Common myeloid progenitor, CD34-positive (primary cell): ENCODE measurements at regions not wholly inside any gene's neighbourhood (a gene's known extent, or its start where the extent isn't known, plus 50 kb on each side); places are given as distances from the start of the nearest gene placed in this dataset.

Source experiments
- CTCF ChIA-PET: fragments of 350-600 bp; sonication (Branson Sonifier 250); formaldehyde crosslinking; loops from one replicate; lab custom pipeline; 2021; ENCODE audit warnings: antibody characterized with exemption; lab: Charles Lee
- POLR2A ChIA-PET: fragments of 350-600 bp; sonication (Branson Sonifier 250); formaldehyde crosslinking; loops from one replicate; lab custom pipeline; 2021; ENCODE audit warnings: antibody characterized with exemption; lab: Charles Lee
- DNase-seq, 3 donors: peaks; one replicate each; pipeline versions ENCODE4 v3.0.0 to v3.0.0-alpha.2; 2013
- H3K27ac ChIP-seq, 2 experiments: 1 replicate in 1 of 2; 2 replicates in 1 of 2; pipeline ENCODE4 v1.7.0; 2013; ENCODE audit warnings: inconsistent platforms in 2 of 2, low read length in 2 of 2, mild to moderate bottlenecking in 2 of 2, low read depth in 1 of 2, moderate library complexity in 1 of 2; ENCODE audit not compliant: severe bottlenecking in 2 of 2, insufficient read depth in 1 of 2, poor library complexity in 1 of 2
- H3K27me3 ChIP-seq, 5 experiments: replicated peaks in 2 of 5; 1 replicate in 3 of 5; 2 replicates in 2 of 5; pipeline versions ENCODE4 v1.6.1 to v1.7.0; 2013; ENCODE audit warnings: low read length in 4 of 5, mild to moderate bottlenecking in 2 of 5, moderate library complexity in 2 of 5, inconsistent platforms in 1 of 5; ENCODE audit not compliant: insufficient read depth in 5 of 5, control insufficient read depth in 4 of 5
- H3K36me3 ChIP-seq, 4 experiments: 1 replicate in 2 of 4; 2 replicates in 2 of 4; pipeline versions ENCODE4 v1.6.1 to v1.7.0; 2013; ENCODE audit warnings: low read length in 3 of 4, control low read depth in 1 of 4, mild to moderate bottlenecking in 1 of 4; ENCODE audit not compliant: control insufficient read depth in 4 of 4, insufficient read depth in 4 of 4
- H3K4me1 ChIP-seq, 4 experiments: 1 replicate in 3 of 4; 2 replicates in 1 of 4; pipeline versions ENCODE4 v1.6.1 to v1.7.1; 2013; ENCODE audit warnings: low read length in 3 of 4, mild to moderate bottlenecking in 3 of 4, control low read depth in 1 of 4, inconsistent platforms in 1 of 4, moderate library complexity in 1 of 4; ENCODE audit not compliant: control insufficient read depth in 4 of 4, insufficient read depth in 4 of 4; ENCODE audit errors: control extremely low read depth in 1 of 4
- H3K4me3 ChIP-seq, 7 experiments: 1 replicate in 4 of 7; 2 replicates in 3 of 7; pipeline versions ENCODE4 v1.5.1 to v1.7.0; 2013; ENCODE audit warnings: mild to moderate bottlenecking in 7 of 7, low read length in 6 of 7, moderate library complexity in 6 of 7, inconsistent platforms in 2 of 7, low read depth in 2 of 7, control low read depth in 1 of 7; ENCODE audit not compliant: insufficient read depth in 4 of 7, control insufficient read depth in 1 of 7; ENCODE audit errors: extremely low read depth in 1 of 7
- H3K9me3 ChIP-seq, 5 experiments: 1 replicate in 4 of 5; 2 replicates in 1 of 5; pipeline versions ENCODE4 v1.6.1 to v1.7.1; 2013; ENCODE audit warnings: low read length in 4 of 5, mild to moderate bottlenecking in 2 of 5, inconsistent platforms in 1 of 5, low read depth in 1 of 5, moderate library complexity in 1 of 5; ENCODE audit not compliant: control insufficient read depth in 4 of 5, insufficient read depth in 2 of 5; ENCODE audit errors: control extremely low read depth in 1 of 5
- WGBS: methylation state at CpG from one replicate; pipeline ENCODE4 v1.1.5; 2013; ENCODE audit not compliant: insufficient coverage; 5-methylcytosine and 5-hydroxymethylcytosine counted together

GRCh38 chr1:80506216-80506615, 1294.5 kb upstream of the ADGRL2 start:
- Histone ChIP-seq H3K4me1 (no peaks in the 10 kb centered on the region), H3K9me3 (no peaks in the 10 kb centered on the region), H3K36me3 (no peaks in the 10 kb centered on the region), H3K4me3 (no peak overlapping the region), H3K27ac (no peak overlapping the region), H3K27me3 (no peaks in the 10 kb centered on the region)
- ChIA-PET CTCF (no interaction called here), POLR2A (no interaction called here)
- WGBS: 100% methylated on average over 1 of the region's 2 CpGs
- DNase-seq: no peak

- Histone ChIP-seq H3K36me3 (no peaks in the 10 kb centered on the region), H3K9me3 (no peaks in the 10 kb centered on the region), H3K4me3 (no peak overlapping the region), H3K27ac (no peak overlapping the region), H3K4me1 (no peaks in the 10 kb centered on the region), H3K27me3 (no peaks in the 10 kb centered on the region)
- DNase-seq: no peak
- CTCF ChIA-PET: no interaction called here
- POLR2A ChIA-PET: no interaction called here
Observed at GRCh38 chr1:80498673-80499072, 1302.1 kb upstream of the ADGRL2 start.

- Histone ChIP-seq H3K36me3 (no peaks in the 10 kb centered on the region), H3K4me3 (no peak overlapping the region), H3K27me3 (no peaks in the 10 kb centered on the region), H3K4me1 (no peaks in the 10 kb centered on the region), H3K27ac (no peak overlapping the region), H3K9me3 (no peaks in the 10 kb centered on the region)
- POLR2A ChIA-PET: no interaction called here
- WGBS: 97% methylated on average over 16 of the region's 16 CpGs
- CTCF ChIA-PET: no interaction called here
- DNase-seq: no peak
Observed at GRCh38 chr1:80495806-80496205, 1304.9 kb upstream of the ADGRL2 start.

- Histone ChIP-seq H3K27ac (no peak overlapping the region), H3K36me3 (no peaks in the 10 kb centered on the region), H3K4me3 (no peak overlapping the region), H3K4me1 (no peaks in the 10 kb centered on the region), H3K9me3 (no peaks in the 10 kb centered on the region), H3K27me3 (no peaks in the 10 kb centered on the region)
- WGBS: no CpG with 5 or more reads among the region's 1 CpG
- CTCF ChIA-PET: no interaction called here
- POLR2A ChIA-PET: no interaction called here
- DNase-seq: no peak
Observed at GRCh38 chr1:80472145-80472544, 1328.6 kb upstream of the ADGRL2 start.

DNA sequence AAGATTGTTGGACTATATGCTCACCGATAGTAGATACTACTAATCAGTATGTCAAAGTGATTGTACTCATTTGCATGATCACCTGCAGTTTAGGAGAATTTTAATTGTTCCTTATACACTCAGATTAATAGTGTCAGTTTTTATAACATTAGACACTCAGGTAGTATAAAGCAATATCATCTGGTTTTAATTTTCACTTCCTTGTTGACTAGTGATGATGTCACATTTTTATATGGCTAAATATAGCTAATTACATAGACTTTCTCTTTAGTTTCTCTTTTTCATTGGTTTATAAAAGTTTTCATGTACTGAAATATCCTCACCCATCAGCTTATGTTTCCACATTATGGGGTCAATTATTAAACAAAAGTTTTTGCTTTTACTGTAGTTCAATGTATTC, 1332.4 kb upstream of the ADGRL2 start:
- WGBS: no CpG with 5 or more reads among the region's 1 CpG
- ChIA-PET CTCF (no interaction called here), POLR2A (no interaction called here)
- no peaks in the 10 kb centered on the region for H3K4me1 ChIP-seq
- H3K27ac ChIP-seq: no peak overlapping the region
- DNase-seq: no peak
- H3K9me3 ChIP-seq: no peaks in the 10 kb centered on the region
- H3K36me3 ChIP-seq: no peaks in the 10 kb centered on the region
- H3K4me3 ChIP-seq: no peak overlapping the region
- no peaks in the 10 kb centered on the region for H3K27me3 ChIP-seq

GRCh38 chr1:80462006-80462405, 1338.7 kb upstream of the ADGRL2 start:
- peaks cover 0 to 2% (median 0%) of the 10 kb centered on the region in 5 experiments for H3K9me3 ChIP-seq
- ChIA-PET CTCF (no interaction called here), POLR2A (no interaction called here)
- no peak for DNase-seq
- no peak overlapping the region for H3K27ac ChIP-seq
- no peak overlapping the region for H3K4me3 ChIP-seq
- no peaks in the 10 kb centered on the region for H3K4me1 ChIP-seq
- 100% methylated on average over 1 of the region's 1 CpG for WGBS
- H3K27me3 ChIP-seq: no peaks in the 10 kb centered on the region
- H3K36me3 ChIP-seq: no peaks in the 10 kb centered on the region

DNA sequence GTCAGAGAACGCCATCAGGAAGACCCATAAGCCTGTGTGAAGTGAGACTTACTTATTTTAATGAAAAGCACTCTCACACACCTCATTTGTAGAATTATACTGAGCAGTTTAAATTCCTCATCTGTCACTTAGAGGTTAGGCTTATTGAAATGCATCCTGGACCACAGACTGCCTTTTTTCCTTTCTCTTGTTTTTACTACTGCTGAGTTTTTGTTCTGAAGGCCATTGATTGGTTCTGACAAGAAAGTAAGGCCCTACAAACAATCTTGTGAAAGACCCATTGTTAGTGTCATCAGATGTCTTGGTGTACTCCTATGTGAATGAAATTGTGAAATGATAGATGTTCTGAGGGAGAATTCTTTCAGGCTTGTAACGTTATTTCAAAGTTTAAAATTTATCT, 1343.3 kb upstream of the ADGRL2 start:
- no CpG with 5 or more reads among the region's 2 CpGs for WGBS

More for the DNA sequence above, 1343.3 kb upstream of the ADGRL2 start:
- no peak overlapping the region for H3K4me3 ChIP-seq
- ChIA-PET POLR2A (no interaction called here), CTCF (no interaction called here)
- no peaks in the 10 kb centered on the region for H3K4me1 ChIP-seq
- H3K36me3 ChIP-seq: no peaks in the 10 kb centered on the region
- DNase-seq: no peak
- no peak overlapping the region for H3K27ac ChIP-seq
- H3K9me3 ChIP-seq: peaks cover 0 to 2% (median 0%) of the 10 kb centered on the region in 5 experiments
- no peaks in the 10 kb centered on the region for H3K27me3 ChIP-seq
